Right forelimb (tissue), 1 donor: ENCODE measurements at regions not wholly inside any gene's neighbourhood (a gene's known extent, or its start where the extent isn't known, plus 50 kb on each side); places are given as distances from the start of the nearest gene placed in this dataset.

Source experiments
- DNase-seq: peaks from one replicate; pipeline ENCODE4 v3.0.0-alpha.2; 2018

GRCh38 chr6:164129218-164129617 is 714.7 kb downstream of the QKI start:
- no peak for DNase-seq

- DNase-seq = no peak
These were observed 713.6 kb downstream of the QKI start for GRCh38 chr6:164128101-164128500.

- DNase-seq = no peak
These were observed 710.5 kb downstream of the QKI start for GRCh38 chr6:164124986-164125385.

DNA sequence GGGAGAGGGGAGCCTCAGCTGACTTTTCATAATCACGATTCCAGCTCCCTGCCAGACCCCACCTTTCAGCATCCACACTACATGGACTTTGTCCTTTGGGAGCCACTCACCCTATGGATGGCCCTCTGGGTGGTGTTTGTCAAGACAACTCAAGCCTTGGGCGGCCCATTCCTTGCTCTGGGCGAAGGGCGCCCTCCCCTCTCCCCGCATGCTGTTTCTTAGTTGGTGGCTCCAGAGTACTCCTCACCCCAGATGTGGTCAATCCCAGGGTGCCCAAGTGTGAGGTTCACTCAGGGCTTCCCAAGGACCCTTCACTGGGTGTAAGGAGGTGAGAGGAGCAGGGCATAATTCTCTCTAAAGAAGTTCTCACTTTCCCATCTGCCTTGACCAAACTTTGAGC is 710.0 kb downstream of the QKI start:
- no peak for DNase-seq

- DNase-seq = no peak
These were observed 707.6 kb downstream of the QKI start for GRCh38 chr6:164122109-164122508.

- no peak for DNase-seq
These were observed 707.0 kb downstream of the QKI start for GRCh38 chr6:164121527-164121926.

DNA sequence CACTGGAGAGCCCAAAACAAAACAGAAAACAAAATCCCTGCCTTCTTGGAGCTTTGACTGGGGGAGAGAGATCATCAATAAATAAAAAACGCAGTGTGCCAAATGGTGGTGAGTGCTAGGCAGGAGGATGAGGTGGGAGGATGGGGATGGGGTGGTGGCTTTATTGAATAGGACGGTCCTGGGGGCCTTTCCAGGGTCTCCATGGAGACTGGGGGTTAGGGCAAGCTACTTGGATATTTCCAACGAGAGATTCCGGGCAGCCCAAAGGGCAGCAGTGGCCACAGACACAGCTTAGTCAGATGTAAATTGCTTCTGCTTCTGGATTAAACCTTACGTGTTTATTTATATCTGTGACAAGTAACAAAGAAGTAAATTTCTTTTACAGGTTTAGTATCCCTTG is 700.1 kb downstream of the QKI start:
- no peak for DNase-seq

DNA sequence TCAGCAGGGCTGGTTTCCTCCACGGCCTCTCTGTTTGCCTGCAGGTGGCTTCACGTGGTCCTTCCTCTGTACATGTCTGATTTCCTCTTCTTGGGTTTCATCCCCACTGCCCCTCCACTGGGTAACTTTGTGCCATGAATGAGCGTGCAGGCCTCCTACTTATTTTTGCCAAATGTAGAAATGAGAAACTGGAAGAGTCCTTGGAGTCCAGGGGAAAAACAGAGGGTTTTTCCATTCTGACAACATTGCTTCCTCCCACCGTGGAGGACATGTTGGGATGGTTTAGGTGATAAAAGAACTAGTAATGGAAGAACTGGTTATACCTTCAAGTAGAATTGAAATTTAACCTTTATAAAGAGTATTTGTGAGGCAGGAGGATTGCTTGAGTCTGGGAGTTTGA is 699.5 kb downstream of the QKI start:
- no peak for DNase-seq

- no peak for DNase-seq
These were observed 699.1 kb downstream of the QKI start for GRCh38 chr6:164113637-164114036.

- no peak for DNase-seq
These were observed 695.2 kb downstream of the QKI start for GRCh38 chr6:164109770-164110140.

DNA sequence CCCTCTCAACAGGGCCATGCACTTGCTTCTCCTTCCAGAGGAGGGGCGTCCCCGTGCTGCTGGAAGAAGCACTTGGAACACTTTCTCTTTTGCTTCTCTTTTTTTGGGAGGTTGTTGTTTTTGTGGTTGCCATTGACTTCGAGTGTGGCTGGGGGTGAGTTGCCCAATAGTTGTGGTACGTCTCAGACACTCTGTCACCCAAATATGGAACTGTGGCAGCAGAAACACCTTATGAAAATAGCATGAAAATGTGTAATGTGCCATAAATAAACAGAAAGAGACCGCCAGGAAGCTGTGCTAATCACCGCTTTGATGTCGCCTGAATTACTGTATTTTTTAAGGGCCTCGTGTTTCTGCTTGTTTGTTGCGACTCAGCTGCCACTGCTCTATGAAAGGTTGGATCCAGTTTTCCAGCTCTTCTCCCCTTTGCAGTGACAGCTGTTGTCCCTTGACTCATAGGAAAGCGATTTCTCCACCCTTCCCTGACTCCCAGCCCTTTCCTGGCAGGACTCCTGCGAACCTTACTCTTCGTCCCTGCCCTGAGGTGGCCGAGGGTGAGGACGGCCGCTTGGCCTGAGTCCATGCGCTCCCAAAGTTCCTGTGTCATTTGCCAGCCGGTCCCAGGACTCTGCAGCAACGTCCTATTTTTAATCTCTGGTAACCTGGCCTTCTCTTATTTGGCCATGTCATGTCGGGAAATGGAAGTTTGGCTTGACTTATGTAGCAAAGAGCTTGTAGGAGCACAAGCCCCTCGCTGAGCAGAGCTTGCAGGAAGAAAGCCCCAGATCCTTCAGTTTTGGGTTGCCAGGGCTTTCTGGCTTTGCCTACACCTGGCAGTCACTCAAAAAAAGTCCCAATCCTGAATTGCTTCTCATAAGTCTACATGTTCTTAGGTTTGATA is 694.6 kb downstream of the QKI start:
- DNase-seq = peak; percentile 70

DNA sequence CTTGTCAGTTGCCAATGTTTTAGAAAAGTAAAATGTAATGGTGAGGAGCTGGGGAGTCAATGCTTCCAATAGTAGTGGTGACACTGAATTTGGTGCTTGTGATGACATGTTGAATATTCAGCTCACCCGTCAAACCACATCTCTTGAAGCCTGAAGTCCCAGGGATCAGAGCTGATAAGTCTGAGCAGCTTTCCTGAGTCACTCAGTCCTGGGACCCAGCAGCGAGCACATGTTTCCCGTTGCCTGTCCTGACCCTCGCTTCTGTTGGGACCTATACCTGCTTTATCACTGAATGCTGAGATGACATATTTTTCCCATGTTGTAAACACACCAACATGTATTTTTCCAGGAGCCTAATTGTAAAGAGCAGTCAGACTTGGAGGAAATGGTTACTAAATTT is 693.6 kb downstream of the QKI start:
- no peak for DNase-seq

DNA sequence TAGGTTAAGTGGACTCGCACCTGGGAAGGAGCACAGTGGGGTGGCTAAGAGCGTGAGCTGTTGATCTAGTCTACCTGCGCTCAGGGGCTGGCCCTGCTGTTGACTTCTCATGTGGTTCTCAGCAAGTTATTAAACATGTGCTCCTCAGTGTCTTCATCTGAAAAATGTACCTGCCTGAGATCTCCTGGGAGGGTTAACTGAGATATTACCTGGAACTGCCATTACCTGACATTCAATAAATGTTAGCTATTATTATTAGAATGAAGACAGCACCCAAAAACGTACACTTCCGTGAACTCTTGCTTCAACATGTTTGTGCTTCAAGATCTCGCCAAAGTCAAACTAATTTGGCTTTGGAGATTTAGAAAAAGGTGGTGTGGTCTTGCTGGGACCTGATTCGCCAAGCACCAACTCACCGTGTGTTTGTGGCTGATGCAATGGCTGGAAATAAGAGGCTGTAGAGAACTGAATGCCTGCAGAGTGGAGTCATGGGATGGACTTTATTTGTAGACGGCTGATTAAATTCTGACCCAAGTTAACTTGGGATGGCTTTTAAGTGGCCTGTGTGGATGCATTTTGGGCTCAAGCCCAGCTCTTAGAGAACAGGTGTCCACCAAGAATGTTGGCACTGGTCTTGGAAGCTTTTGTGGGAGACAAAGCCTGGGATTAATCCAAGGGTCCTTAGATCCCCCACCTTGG is 692.9 kb downstream of the QKI start:
- no peak for DNase-seq

DNA sequence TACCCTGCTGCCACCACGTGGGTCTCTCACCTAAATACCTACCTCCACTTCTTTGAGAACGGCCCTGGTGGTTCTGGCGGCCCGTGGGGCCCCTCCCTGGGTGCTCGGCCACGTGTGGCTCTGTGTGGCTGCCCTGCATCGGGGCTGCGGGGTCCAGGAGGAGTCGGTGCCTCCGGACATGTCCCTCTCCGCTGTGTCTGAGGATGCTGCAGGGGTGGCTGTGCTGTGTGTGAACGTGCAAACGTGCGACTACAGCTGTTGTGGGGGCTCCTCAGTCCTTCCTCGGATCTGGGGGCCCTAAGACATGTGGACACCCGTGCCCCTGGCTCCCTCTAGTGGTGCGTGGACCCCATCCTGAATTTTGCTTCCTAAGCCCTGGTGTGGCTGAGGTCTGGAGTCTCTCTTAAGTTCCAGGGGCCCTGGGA is 691.8 kb downstream of the QKI start:
- no peak for DNase-seq

GRCh38 chr6:164105705-164106104 is 691.2 kb downstream of the QKI start:
- no peak for DNase-seq

DNA sequence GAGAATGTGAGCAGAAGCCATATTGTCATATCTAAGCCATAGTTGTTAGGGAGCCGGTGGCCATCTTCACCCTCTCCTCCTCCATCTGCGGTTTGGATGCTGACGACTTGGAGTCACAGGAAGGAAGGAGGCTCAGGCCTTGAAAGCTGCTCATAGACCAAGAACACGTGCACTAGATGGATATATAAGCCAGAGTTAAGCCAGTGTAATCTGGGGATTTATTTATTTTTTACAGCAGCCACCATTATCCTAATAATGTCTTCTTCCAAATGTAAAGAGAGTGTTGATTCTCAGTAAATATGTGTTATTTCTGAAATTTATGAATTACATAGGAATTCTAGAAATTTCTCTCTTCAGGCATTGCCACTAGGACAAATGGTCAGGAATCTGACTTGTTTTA is 689.9 kb downstream of the QKI start:
- DNase-seq = no peak

DNA sequence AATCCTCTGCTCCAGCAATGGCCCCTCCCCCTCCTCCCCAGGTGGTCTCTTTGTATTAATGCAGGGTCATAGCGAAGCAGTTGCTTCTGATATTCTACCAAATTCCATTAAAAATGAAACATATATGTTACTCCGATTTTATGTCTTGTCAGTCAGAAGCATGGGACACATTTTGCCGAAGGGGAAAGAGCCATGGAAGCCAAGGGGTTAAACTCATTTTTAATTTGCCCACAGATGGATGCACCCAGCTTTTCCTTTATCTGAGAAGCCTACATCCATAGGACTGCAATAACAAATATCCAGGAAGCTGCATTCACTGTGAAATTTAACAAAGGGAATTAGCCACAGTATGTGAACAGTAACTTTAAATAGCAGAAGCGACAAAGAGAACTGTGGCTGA is 688.2 kb downstream of the QKI start:
- DNase-seq = no peak

GRCh38 chr6:164101859-164102258 is 687.3 kb downstream of the QKI start:
- no peak for DNase-seq

DNA sequence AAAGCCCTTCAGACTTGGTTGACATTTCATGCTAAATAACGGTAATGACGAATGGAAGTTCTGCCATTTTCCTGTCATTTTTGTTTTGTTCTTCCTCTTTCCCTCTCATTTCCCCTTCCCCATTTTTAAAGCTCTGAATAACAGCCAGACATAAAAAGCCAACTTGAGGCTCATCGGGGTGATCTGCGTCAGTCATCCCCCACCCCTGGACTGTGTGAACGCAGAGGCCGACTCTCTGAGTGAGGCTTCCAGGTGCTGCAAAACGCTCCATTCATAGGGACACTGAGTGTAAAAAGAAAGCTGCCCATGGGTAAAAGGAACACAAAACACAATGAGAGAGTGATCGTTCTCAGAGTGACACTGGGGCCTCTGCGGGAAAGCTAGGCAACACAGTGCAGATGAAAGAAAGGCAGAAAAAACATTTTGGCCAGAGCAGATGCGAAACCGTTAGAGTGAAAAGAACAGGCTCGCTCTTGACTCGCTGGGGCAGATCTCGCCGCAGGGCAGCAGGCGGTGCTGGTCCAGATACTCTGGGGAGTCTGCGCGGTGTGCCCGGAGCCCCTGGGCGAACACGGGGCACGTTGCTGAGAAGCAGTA is 684.8 kb downstream of the QKI start:
- DNase-seq = no peak

- DNase-seq = no peak
These were observed 684.3 kb downstream of the QKI start for GRCh38 chr6:164098857-164099267.

GRCh38 chr6:164097551-164098398 is 683.3 kb downstream of the QKI start:
- no peak for DNase-seq

DNA sequence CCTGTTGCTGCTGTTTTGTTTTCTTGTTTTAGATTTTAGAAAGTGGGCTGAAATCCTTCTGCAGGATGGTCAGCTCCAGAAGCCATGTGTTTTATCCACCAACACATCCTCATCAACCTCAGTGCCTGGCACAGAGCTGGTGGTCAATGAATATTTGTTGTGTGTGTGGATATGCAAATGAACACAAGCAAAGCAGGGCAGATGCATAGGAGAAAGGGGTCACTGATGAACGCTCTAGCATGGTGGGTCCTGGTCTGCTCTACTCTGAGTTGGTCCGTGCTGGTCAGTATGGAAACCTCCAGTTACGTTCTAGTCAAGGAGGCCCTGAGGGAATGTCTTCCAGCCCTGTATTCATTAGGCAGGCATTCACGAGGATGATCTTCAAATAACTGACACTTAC is 682.5 kb downstream of the QKI start:
- DNase-seq = no peak

DNA sequence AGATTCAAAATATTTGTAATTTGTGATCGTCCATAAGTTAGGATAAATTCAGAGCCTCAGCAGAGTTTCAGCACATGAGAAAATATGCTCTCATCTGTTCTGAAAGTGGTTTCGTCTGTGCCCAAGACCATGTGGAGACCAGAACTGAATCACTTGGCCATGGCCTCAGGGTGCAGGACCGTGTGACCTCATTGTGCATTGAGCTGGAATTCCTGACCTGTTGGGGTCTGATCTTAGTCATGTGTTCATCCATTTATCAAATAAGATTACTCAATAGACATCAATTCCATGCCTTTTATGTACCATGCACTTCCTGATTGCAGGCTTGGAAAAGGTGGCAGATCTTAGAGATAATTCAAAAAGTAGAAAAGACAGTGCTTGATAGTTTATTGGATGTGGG is 680.5 kb downstream of the QKI start:
- DNase-seq = no peak
